ENCODE measurements at regions not wholly inside any gene's neighbourhood (a gene's known extent, or its start where the extent isn't known, plus 50 kb on each side); places are given as distances from the start of the nearest gene placed in this dataset.

DNA sequence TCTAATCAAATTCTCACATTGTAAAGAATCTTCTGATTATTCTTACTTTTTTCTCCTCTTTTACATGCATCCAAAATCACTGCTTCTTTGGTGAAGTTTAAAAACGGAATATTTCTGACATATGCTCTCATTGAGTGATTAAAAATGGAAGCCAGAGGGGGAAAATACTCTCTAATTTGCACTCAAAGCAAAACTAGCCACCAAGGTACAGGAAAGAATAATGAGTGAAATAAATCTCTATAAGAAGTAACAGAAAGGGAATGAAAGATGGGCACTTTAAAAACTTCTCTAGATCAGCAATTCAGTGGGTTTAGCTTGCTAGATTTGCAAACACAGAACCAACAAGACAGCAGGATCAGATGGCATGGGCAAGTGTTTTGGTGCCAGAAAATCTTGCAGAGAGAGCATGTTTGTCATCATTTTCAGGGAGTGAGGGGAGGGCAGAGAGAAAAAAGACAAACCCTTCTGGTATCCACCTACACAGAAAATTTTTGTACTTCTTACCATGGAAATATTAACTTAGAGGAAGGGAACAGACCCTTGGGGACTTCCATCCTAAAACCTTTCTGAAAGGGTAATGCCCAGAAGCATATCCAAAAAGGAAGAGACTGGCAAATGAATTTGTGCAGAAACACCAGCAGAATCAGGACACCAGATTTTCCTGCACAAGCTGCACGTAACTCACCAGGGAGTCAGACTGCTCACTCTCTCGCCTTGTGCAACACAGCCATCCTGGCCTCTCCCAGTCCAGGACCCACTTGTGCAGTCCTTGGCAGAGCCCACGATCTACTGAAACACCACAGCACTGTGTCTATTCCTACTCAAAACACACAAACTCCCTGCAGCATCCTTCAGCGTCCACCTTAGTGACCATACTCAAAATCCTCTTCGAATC is 270.2 kb upstream of the PRDM1 start:
- no peak for DNase-seq (ENCODE audit: low spot score)

DNA sequence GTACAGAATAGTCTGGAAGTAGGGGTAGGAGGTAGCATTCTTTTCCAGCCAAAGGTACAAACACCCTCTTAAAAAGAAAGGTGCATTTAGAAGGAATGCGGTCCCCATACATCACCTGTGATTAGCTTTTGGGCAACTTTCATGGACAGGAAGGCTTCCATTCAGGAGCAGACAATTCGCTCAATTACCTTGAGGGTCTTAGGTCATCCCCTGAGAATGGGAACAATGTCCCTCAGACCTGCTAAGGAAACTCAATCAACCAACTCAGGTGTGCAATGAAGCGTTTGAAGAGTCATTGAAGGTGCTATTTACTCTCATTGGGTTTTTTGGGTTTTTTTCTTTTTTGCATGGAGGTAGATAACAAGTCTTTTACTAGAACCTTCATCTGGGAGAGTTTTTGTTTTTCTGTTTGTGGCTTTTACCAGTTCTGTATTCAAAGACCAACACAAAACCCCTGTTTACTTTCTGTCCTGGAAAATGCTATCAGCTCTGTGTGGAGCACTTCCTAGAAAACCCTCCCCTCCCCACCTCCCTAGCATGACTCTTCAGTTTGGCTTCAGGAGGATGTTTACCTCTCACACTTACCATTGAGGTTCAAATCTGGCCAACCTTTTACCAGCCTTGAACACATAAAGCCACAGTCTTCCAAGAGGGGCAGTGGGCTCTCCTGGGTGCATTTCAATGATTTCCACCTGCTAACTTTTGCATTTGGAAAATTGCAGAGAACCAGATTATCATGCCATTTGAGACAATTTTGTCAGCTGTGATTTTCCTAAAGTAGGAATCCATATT is 271.2 kb upstream of the PRDM1 start:
- no peak for DNase-seq (ENCODE audit: low spot score)

DNA sequence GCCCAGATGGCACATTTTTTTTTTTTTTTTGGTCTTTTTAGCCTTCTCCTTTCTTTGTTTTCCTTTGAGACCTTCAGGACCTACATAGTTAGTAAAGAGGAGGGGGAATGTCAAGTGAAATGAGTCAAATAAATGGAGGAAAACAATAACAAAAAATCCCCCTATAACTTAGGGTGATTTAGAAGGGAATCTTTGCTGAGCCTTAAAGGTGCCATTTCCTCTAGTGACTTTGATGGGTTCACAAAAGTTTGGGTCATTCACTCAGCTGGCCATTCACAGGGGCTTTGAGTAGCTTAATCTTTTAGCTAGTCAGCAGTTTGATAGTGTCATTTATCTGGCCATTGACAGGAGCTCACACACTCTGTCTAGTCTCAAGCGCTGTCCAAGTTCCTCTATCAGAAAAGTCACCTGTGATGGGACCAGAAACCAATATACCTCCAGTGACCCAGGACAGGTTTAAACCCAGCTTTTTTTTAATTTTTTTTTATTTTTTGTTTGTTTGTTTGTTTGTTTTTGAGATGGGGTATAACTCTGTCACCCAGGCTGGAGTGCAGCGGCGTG is 275.1 kb upstream of the PRDM1 start:
- no peak for DNase-seq (ENCODE audit: low spot score)

DNA sequence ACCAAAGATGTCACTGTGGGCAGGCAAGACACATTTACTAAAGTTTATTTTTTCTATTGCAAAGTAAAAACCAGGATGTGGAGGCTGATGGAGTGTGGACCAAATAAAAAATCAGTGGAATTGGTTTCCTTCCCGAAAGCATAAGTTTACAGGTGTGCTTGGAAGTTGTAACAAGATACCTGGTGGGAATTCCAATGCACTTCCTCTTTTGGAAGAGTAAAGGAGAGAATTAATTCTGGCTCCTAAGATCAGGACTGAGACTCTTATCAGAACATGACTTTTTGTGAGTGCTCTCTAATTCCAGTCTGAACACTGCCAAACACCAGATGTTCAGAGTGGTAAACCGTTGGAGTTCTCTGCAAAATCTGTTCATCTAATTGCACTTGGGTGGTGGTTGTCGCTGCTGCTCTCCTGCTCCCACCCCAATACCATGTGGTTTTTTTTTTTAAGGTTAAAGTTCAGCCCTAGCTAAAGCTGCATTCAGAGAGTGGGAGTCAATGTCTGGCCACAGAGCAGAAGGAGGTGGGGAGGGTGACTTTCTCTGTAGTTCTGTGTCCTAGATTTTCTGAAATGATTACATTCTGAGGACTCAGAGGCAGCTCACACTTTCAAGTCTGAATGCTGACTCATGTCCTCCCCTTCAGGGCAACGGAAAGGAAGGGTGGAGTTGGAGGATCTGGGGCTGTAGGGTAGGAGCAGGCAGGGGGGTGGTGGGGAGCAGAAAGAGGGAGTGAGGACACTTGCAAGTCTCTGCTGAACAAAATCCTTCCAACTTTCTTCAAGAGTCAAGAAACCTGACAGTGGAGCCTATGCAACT is 275.8 kb upstream of the PRDM1 start:
- no peak for DNase-seq (ENCODE audit: low spot score)

DNA sequence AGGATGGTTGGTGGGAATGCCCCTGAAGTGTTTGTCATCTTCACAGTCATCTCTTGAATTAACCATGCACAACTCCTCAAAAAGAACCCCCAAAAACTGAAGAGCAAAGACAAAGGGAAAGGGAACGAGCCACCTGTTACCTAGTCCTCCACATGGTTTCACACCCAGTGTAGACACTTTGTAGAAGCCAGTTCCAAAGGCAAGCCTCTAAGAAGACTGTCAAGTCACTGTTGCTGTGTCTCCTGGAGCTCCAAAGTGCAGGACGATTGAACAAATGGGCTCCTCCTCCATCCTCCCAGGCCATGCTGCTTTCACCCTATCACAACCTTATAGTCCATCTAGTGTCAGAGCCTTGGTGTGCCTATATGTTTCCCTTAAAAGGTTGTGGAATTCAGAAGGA is 277.6 kb upstream of the PRDM1 start:
- no peak for DNase-seq (ENCODE audit: low spot score)

DNA sequence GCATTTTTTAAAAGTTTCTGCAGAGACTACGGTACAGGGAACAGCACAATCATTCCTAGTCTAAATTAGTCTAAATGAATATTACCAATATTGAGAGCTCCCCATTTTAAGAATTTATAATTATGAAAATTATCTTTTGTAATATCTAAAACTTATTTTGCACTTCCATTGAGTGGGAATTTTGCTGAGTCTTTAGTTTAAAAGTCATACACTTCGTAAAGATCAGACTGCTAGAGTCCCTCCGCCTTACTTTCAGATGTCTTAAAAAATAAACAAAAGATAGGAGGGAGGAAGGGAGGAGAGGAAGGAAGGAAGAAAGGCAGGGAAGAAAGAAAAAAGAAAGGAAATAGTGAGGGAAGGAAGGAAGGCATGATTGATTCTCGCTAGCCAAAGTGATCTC is 278.2 kb upstream of the PRDM1 start:
- no peak for DNase-seq (ENCODE audit: low spot score)

DNA sequence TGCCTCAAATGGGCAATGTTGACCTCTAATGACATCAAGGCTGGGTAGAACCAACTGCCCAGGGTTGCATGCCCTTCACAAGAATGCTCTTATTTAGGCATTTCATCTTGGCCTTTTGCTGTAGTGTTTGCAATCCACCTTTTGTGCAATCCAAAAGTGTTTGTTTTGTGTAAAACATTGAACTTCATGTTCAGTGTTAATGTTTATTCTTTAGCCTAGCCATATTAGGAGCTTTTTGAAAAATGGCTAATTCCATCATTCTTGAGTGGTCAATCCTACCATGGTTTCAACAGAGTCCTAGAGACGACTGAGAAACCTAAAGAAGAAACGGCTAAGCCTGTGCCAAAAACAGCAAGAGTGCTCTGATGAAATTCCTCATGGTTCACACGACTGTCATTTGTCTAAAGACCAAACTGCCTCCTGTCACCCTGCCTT is 279.6 kb upstream of the PRDM1 start:
- no peak for DNase-seq (ENCODE audit: low spot score)

DNA sequence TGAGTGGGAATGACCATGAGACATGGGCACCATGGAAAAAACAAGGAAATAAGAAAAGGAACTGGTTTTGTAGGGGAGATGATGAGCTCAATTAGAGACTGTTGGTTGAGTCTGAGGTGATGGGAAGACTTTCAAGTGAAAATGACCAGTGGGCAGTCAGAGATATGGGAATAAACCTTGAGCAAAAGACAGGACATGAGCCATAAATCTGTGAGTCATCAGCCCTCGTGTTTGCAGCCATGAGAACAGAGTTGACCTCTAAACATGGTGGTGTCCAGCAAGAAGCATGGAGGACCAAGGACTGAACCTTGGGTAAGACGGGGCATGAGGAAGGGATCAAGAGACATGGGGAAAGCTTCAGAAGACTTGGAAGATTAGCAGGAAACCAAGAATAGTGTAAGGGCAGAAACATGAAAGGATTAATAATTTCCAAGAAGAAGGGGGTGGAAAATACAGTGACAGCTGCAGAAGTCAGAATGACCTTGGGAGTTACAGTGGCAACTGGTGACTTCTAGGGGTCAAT is 280.6 kb upstream of the PRDM1 start:
- no peak for DNase-seq (ENCODE audit: low spot score)

DNA sequence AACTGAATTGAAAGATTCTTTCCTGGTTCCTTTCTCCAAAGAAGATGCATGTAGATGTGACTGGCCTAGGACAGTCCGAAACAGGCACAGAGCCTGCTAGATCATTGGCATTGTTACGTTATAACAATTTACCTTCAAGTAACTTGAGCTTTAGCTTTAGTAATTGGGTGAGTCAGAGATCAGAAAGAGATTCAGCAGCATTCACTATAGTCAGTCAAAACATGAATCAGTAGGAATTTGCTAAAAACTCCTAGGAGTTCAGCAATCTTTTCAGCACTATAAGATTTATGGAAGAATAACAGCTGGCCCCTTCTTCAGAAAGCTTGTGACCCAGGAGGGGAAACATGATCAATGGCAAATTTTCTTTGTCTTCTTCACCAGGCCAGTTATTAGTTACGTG is 281.7 kb upstream of the PRDM1 start:
- no peak for DNase-seq (ENCODE audit: low spot score)

DNA sequence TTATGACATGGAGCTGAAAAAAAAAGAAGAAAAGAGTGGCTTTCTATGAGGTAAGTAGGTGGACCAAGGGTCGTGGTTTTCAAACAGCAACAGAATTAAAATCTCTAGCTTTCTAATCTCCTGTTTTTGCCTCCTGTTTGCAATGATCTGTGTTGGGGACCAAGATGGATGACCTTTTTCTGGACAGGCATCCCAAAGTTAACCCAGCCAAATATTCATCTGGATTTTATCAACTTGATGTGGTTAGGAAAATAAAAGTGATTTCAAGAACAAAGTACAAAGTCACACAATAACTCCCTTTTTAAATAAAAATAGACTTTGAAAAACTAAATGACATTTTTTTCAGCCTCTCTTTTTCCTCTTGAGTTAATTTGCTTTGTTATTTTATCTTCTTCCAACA is 282.1 kb upstream of the PRDM1 start:
- no peak for DNase-seq (ENCODE audit: low spot score)

DNA sequence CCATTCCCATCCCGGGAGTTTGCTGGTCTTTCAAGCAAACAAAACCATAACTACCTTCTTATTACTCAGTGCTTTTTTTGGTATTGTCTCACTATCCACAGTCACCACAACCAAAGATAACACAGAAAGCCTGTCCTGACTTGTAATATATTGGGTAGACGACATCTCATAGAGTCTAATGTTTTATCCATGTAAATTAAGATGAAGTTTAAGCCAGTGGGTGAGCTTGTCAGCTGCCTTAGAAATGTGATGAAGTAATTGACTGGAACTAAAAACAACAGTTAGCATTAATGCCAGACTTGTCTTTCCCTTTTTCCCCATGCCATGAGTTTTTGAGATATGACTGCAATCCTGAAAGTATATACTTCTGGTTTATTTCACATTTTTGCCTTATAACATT is 282.7 kb upstream of the PRDM1 start:
- DNase-seq (ENCODE audit: low spot score), result no peak

DNA sequence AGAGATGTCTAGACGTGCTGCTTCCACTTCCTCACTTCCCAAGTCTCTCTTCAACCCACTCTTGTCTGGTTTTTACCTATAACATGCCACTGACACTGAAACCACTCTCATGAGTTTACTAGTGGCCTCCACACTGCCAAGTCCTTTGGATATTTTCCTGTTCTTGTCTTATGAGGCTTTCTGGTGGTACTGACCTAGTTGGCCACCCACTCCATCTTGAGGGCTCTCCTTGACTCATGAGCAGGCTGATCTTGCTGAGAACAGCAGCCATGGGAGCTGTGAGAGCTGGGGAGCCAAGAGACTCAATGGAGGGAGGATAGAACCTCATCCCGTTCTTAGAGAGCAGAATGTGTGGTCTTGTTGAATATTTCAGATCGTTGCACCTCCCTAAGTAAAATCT is 283.4 kb upstream of the PRDM1 start:
- no peak for DNase-seq (ENCODE audit: low spot score)

DNA sequence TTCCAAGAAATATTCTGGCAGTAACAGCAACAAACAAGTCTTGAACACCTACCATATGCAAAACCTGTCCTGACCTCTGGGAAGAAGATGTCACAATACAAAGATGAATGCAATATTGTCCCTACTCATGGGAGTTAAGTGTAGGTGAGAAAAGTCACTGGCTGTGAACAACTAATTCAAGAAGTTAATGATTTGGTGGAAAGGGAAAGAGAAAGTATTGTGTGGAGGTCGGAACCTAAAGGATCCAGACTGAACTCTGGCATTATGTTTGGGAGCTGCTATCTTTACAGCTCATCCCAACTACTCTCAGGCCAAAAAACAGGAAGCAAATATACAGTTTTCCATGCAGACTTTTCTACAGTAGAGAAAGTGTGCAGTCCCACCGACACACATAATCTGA is 285.3 kb upstream of the PRDM1 start:
- DNase-seq (ENCODE audit: low spot score), result no peak

DNA sequence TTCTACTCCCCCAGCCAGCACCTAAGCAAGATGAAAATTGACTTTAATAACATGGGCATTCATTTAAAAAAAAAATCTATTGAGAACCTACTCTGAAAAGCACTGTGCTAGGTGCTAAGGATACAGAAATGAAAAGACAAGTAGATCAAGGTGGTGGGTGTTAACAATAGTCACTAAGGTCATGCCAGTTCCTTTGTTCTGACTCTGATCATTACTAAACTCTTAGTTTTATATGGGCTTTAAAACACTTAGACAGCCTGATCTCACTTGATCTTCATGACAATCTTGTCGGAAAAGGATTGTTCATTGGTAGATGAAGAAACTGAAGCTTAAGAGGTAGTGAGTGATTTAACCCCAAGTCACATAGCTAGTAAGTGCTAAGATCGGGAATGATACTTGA is 285.7 kb upstream of the PRDM1 start:
- DNase-seq (ENCODE audit: low spot score), result no peak

DNA sequence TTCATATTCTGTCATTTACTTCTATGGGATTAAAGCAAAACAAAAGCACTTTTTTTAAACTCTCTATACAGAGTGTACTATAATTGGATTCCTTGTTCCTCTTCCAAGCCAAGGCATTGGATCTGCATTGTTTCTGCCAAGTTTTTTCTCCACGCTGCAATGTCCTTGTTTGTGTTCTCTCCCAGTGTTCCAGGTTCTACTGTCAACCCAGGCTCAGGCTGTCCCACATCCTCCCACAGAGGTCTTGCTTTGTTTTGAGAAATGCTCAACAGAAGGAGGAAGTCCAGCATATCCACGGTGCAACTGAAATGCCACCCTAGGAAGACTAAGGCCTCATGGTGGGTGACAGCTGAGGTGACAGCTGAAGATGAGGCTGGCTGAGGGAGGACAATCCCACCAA is 287.1 kb upstream of the PRDM1 start:
- no peak for DNase-seq (ENCODE audit: low spot score)

DNA sequence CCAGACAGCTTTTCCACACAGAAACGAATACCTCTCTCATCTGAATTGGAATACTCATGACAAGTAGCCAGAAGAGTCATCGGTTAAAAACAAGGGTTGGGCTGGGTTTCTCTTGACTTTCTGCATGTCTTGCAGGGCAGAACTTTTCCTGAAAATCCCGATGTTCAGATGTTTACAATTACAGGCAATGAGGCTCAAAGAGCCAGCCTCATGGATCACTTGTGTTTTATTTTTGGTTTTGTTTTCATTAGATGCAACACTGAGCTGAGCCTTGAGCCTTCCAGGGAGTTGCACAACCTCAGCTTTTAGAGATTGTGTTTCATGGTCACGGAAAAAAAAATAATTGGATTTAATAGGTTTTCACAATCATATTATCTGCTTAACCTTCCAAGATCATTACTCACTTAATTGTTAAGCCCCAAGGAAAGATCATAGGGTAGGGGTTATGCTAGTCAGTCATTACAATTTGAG is 288.1 kb upstream of the PRDM1 start:
- DNase-seq (ENCODE audit: low spot score), result no peak

DNA sequence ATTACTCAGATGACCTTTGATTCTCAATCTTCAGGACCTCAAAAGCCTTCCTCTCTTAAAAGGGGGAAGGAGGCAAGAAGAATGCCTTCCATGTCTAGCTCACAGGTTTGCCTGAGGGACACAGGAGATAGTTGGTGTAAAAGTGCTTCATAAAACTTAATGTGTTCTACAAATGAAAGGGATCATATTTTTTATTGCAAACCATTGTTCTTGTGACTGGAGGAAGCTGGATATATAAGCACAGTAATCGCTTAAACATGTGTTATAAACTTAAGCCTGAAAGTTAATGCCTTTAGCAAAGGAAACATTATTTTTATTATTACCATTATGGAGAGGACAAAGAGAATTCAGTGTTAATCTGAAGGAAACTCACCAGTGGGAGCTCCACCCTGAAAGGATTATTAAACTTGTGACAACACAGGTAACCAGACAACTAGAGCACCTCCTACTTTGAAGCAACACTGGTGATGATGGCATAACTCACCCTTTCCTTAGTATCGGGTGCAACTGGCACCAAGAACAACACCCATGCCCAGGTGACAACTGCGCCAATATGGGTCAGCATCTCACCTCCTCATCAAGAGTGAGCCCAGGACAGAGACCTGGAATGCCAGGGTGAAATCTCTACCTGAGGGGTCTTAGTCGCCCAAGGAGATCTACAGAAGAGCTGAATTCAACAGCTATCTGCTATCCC is 288.7 kb upstream of the PRDM1 start:
- DNase-seq (ENCODE audit: low spot score), result no peak

DNA sequence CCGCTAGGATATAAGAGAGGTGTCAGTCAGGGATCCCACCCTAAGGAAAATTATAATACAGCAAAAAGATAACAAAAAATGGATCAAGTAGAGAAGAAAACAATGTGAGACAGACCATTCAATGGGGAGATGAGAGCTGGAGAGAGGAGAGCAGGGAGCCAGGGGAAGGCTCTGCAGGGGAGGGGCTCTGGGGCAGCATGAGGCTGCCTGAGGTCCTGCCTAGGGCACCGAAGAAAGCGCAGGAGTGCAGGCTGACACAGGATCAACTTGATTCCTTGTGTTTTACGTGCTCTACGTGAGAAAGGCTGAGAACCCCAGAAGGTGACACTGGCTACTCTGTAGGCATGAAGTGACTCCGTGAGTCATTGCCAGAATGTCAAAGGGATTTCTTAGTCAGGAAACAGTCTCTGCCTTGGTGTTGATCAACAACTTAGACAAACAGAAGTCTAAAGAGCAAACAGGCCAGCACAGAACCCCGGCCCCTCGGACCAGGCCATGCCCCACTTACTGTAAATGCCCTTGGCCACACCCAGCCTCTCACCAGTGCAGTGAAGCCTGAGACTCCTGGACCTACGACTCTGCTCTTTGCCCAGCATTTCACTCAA is 290.1 kb upstream of the PRDM1 start:
- DNase-seq (ENCODE audit: low spot score), result no peak

DNA sequence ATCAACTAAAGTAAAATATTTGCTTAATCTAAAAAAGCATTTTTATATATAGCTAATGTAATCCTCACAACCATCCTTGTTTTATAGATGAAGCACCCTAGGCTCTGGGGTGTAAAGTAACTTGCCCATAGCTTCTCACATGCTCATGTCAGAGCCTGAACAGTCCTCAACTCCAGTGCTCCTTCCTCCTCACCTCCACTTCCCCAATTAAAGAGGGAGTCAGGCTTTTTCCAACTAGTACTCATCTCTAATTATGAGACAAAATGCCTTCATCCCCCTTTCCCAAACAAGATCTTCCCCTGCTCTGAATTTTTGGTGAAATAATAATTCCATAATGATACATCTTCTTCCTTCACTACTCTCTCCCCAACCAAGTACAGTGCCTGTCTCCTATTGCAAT is 290.8 kb upstream of the PRDM1 start:
- no peak for DNase-seq (ENCODE audit: low spot score)

DNA sequence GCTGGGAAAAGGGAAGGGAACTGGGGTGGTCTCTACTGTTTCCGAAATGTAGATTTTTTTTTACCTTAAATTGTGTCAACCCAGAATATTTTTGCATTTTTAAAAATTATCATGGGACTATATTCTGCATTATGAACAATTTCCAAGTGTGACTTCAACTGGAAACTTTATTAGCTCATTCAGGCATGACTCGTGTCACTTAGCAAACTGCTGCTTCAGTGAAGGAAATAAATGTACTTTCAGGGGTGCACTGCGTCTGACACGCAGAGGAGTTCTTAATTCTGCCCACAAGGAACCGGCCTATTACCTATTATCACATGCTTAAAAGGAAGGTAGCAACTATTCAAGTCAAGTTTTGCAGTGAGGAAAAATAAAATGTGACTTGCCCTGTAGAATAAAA is 291.3 kb upstream of the PRDM1 start:
- no peak for DNase-seq (ENCODE audit: low spot score)

DNA sequence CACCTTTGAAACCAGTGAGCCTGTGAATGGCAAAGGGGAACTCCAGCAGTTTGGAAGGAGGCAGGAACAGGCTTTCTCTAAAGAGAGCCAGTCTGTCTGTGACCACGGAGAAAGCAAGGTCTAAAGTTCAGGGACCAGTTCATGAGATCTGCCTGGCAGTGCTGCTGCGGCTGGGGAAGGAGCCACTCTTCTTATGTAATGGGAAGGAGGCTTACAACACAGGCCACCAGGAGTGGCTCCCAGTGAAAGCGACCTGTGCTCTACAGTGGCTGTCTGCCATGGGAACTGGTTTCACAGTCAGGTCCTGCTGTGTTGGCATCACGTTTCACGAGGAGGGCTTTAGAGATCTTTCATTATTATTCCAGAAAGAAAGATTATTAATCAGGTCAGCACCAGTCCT is 291.9 kb upstream of the PRDM1 start:
- peak; percentile 77 for DNase-seq (ENCODE audit: low spot score)
